Fibroblast of lung (primary cell): ENCODE measurements at regions not wholly inside any gene's neighbourhood (a gene's known extent, or its start where the extent isn't known, plus 50 kb on each side); places are given as distances from the start of the nearest gene placed in this dataset.

Source experiments
- DNase-seq, 2 donors: peaks; one replicate each; pipeline versions ENCODE4 v3.0.0 to v3.0.0-alpha.2; 2010; ENCODE audit warnings: low read depth in 2 of 2
- H2AFZ ChIP-seq: 2 replicates; pipeline ENCODE4 v1.5.1; 2012; ENCODE audit warnings: low read length, control low read depth, inconsistent platforms
- H3K27ac ChIP-seq: 2 replicates; pipeline ENCODE4 v1.5.1; 2011; ENCODE audit warnings: low read length, control low read depth; ENCODE audit not compliant: insufficient read depth
- H3K27me3 ChIP-seq: 2 replicates; pipeline ENCODE4 v1.5.1; 2011; ENCODE audit warnings: mild to moderate bottlenecking, low read length; ENCODE audit not compliant: control insufficient read depth, insufficient read depth
- H3K36me3 ChIP-seq: 2 replicates; pipeline ENCODE4 v1.5.1; 2011; ENCODE audit warnings: low read length; ENCODE audit not compliant: control insufficient read depth, insufficient read depth
- H3K4me1 ChIP-seq: 2 replicates; pipeline ENCODE4 v1.5.1; 2011; ENCODE audit warnings: low read length; ENCODE audit not compliant: control insufficient read depth, insufficient read depth; ENCODE audit errors: extremely low read depth
- H3K4me2 ChIP-seq: 2 replicates; pipeline ENCODE4 v1.5.1; 2011; ENCODE audit warnings: low read length, control low read depth; ENCODE audit not compliant: insufficient read depth; ENCODE audit errors: extremely low read depth
- H3K4me3 ChIP-seq, 4 experiments: fragments of 200-600 bp in 1 of 4; sonication (generic) in 1 of 4; replicated peaks in 1 of 4; 2 replicates each; pipeline ENCODE4 v1.5.1; 2011 to 2016; ENCODE audit warnings: low read length in 4 of 4, low read depth in 3 of 4, mild to moderate bottlenecking in 3 of 4, control low read depth in 2 of 4, inconsistent platforms in 1 of 4, mixed read lengths in 1 of 4; ENCODE audit not compliant: insufficient read depth in 1 of 4; ENCODE audit errors: control extremely low read depth in 1 of 4
- H3K79me2 ChIP-seq: 2 replicates; pipeline ENCODE4 v1.5.1; 2012; ENCODE audit warnings: mild to moderate bottlenecking, low read length, inconsistent platforms; ENCODE audit not compliant: control insufficient read depth, insufficient read depth
- H3K9ac ChIP-seq: 2 replicates; pipeline ENCODE4 v1.5.1; 2011; ENCODE audit warnings: mild to moderate bottlenecking, low read length, control low read depth; ENCODE audit not compliant: insufficient read depth
- H3K9me3 ChIP-seq: 2 replicates; pipeline ENCODE4 v1.5.1; 2012; ENCODE audit warnings: low read depth, low read length; ENCODE audit not compliant: control insufficient read depth, insufficient read depth
- H4K20me1 ChIP-seq: 2 replicates; pipeline ENCODE4 v1.5.1; 2011; ENCODE audit warnings: low read length; ENCODE audit not compliant: control insufficient read depth, insufficient read depth; ENCODE audit errors: extremely low read depth
- CTCF ChIP-seq, 2 donors: IDR thresholded peaks in 1 of 2; conservative IDR thresholded peaks in 1 of 2; 1 replicate in 1 of 2; 2 replicates in 1 of 2; pipeline ENCODE4 v1.5.1; 2011 to 2012; ENCODE audit warnings: low read length in 2 of 2, control low read depth in 1 of 2, inconsistent platforms in 1 of 2, low read depth in 1 of 2, mild to moderate bottlenecking in 1 of 2
- EZH2 ChIP-seq: IDR thresholded peaks from 2 replicates; pipeline ENCODE4 v1.5.1; 2012; ENCODE audit warnings: low read length, control low read depth, mild to moderate bottlenecking; ENCODE audit errors: missing control alignments

- no peak for DNase-seq
- no peaks in the 10 kb centered on the region for H3K9me3 ChIP-seq
- TF ChIP-seq EZH2 (no peak), CTCF (conservative IDR thresholded peaks at IDR 0.05 in 1 of 2, IDR thresholded peaks at IDR 0.05 in 1 of 2; ENCODE audit: low read depth in 1 of 2, low read length in 2 of 2) (no peak)
- no peaks in the 10 kb centered on the region for H3K79me2 ChIP-seq
- no peaks in the 10 kb centered on the region for H3K36me3 ChIP-seq
- H3K27ac ChIP-seq: peak overlapping the region; percentile 23
- H3K4me2 ChIP-seq: peak overlapping the region; percentile 17
- H3K27me3 ChIP-seq: no peaks in the 10 kb centered on the region
- H2AFZ ChIP-seq: no peak overlapping the region
- no peaks in the 10 kb centered on the region for H4K20me1 ChIP-seq
- no peak overlapping the region for H3K4me3 ChIP-seq
- no peak overlapping the region for H3K9ac ChIP-seq
- H3K4me1 ChIP-seq: peaks cover 29% of the 10 kb centered on the region
Measured at GRCh38 chr20:53657279-53657678, 63.6 kb upstream of the ZNF217 start.

GRCh38 chr20:53656293-53657202 lies 62.9 kb upstream of the ZNF217 start:
- Histone ChIP-seq H3K27ac (peak overlapping the region; percentile 23), H3K27me3 (no peaks in the 10 kb centered on the region), H3K9ac (no peak overlapping the region), H4K20me1 (no peaks in the 10 kb centered on the region), H3K4me1 (peaks cover 27% of the 10 kb centered on the region), H3K9me3 (no peaks in the 10 kb centered on the region), H2AFZ (no peak overlapping the region), H3K36me3 (no peaks in the 10 kb centered on the region), H3K4me2 (no peak overlapping the region), H3K4me3 (no peak overlapping the region), H3K79me2 (no peaks in the 10 kb centered on the region)
- TF ChIP-seq EZH2: no peak
- no peak for TF ChIP-seq CTCF (conservative IDR thresholded peaks at IDR 0.05 in 1 of 2, IDR thresholded peaks at IDR 0.05 in 1 of 2; ENCODE audit: low read depth in 1 of 2, low read length in 2 of 2)
- DNase-seq: peak; percentile 81 to 88

GRCh38 chr20:53655625-53656292 lies 62.1 kb upstream of the ZNF217 start:
- Histone ChIP-seq H3K9ac (no peak overlapping the region), H3K27me3 (no peaks in the 10 kb centered on the region), H3K4me3 (no peak overlapping the region), H3K27ac (no peak overlapping the region), H2AFZ (no peak overlapping the region), H3K9me3 (no peaks in the 10 kb centered on the region), H3K79me2 (no peaks in the 10 kb centered on the region), H4K20me1 (no peaks in the 10 kb centered on the region), H3K4me2 (no peak overlapping the region), H3K4me1 (peaks cover 22% of the 10 kb centered on the region), H3K36me3 (no peaks in the 10 kb centered on the region)
- no peak for TF ChIP-seq CTCF (conservative IDR thresholded peaks at IDR 0.05 in 1 of 2, IDR thresholded peaks at IDR 0.05 in 1 of 2; ENCODE audit: low read depth in 1 of 2, low read length in 2 of 2)
- TF ChIP-seq EZH2: no peak
- peak; percentile 41 to 42 for DNase-seq
